GM23338 (cell line): ENCODE measurements at regions not wholly inside any gene's neighbourhood (a gene's known extent, or its start where the extent isn't known, plus 50 kb on each side); places are given as distances from the start of the nearest gene placed in this dataset.

ENCODE experiments used
- ATAC-seq: fragments of 200-7000 bp; cut with Tn5 transposase; 3 replicates; pipeline ENCODE4 v1.9.1; 2020
- DNase-seq: peaks from one replicate; pipeline ENCODE4 v3.0.0-alpha.2; 2015; ENCODE audit warnings: low spot score
- H2AFZ ChIP-seq: fragments of 200-600 bp; sonication (generic); 2 replicates; pipeline ENCODE4 v1.8.0; 2016; ENCODE audit warnings: antibody characterized with exemption, mild to moderate bottlenecking, moderate library complexity
- H3F3A ChIP-seq: fragments of 200-600 bp; sonication (generic); replicated peaks from 2 replicates; pipeline ENCODE4 v1.8.0; 2017; ENCODE audit warnings: antibody characterized with exemption, mixed run types, low read depth
- H3K27ac ChIP-seq: fragments of 200-600 bp; sonication (generic); 2 replicates; pipeline ENCODE4 v1.6.1; 2016; ENCODE audit warnings: low read depth
- H3K27me3 ChIP-seq: fragments of 200-600 bp; sonication (generic); 2 replicates; pipeline ENCODE4 v1.8.0; 2016; ENCODE audit warnings: mild to moderate bottlenecking, mixed run types, moderate library complexity; ENCODE audit not compliant: insufficient read depth
- H3K36me3 ChIP-seq: fragments of 200-600 bp; sonication (generic); 2 replicates; pipeline ENCODE4 v1.8.0; 2016; ENCODE audit warnings: mild to moderate bottlenecking; ENCODE audit not compliant: insufficient read depth
- H3K4me1 ChIP-seq: fragments of 200-600 bp; sonication (generic); 2 replicates; pipeline ENCODE4 v1.8.0; 2016; ENCODE audit warnings: mild to moderate bottlenecking, moderate library complexity; ENCODE audit not compliant: insufficient read depth
- H3K4me2 ChIP-seq: fragments of 200-600 bp; sonication (generic); 2 replicates; pipeline ENCODE4 v1.7.1; 2017; ENCODE audit warnings: mixed run types
- H3K4me3 ChIP-seq: fragments of 200-600 bp; sonication (generic); 2 replicates; pipeline ENCODE4 v1.6.1; 2016; ENCODE audit warnings: mixed run types
- H3K79me2 ChIP-seq: fragments of 200-600 bp; sonication (generic); replicated peaks from 2 replicates; pipeline ENCODE4 v1.8.0; 2017; ENCODE audit warnings: mild to moderate bottlenecking; ENCODE audit not compliant: insufficient read depth
- H3K9me2 ChIP-seq: fragments of 200-600 bp; sonication (generic); 2 replicates; pipeline ENCODE4 v1.8.0; 2017; ENCODE audit not compliant: insufficient read depth
- H4K20me1 ChIP-seq: fragments of 200-600 bp; sonication (generic); replicated peaks from 2 replicates; pipeline ENCODE4 v1.8.0; 2017; ENCODE audit warnings: mild to moderate bottlenecking; ENCODE audit not compliant: insufficient read depth
- H3K27ac Mint-ChIP-seq: 2 replicates; pipeline ENCODE4 v1.8.0; 2020; ENCODE audit warnings: inconsistent platforms, mild to moderate bottlenecking, moderate library complexity, mixed read lengths
- H3K27me3 Mint-ChIP-seq: 3 replicates; pipeline ENCODE4 v1.8.0; 2022; ENCODE audit warnings: low read depth, mild to moderate bottlenecking, moderate library complexity, mixed read lengths, inconsistent platforms; ENCODE audit not compliant: insufficient read depth, poor library complexity
- H3K36me3 Mint-ChIP-seq: 3 replicates; pipeline ENCODE4 v1.8.0; 2021; ENCODE audit warnings: low read depth, mild to moderate bottlenecking, inconsistent platforms, moderate library complexity, mixed read lengths
- H3K4me1 Mint-ChIP-seq: 3 replicates; pipeline ENCODE4 v1.8.0; 2020; ENCODE audit warnings: mild to moderate bottlenecking, inconsistent platforms, mixed read lengths
- H3K4me3 Mint-ChIP-seq: 3 replicates; pipeline ENCODE4 v1.8.0; 2021; ENCODE audit warnings: moderate library complexity, mild to moderate bottlenecking, inconsistent platforms, mixed read lengths
- H3K9me3 Mint-ChIP-seq: 3 replicates; pipeline ENCODE4 v1.8.0; 2020; ENCODE audit warnings: moderate library complexity, mild to moderate bottlenecking, inconsistent platforms, mixed read lengths
- CTCF ChIP-seq, 2 experiments: fragments of 200-600 bp in 1 of 2; sonication (generic) in 1 of 2; conservative IDR thresholded peaks; 2 replicates each; pipeline versions ENCODE4 v1.5.1 to v1.6.1; 2016 to 2017; ENCODE audit warnings: antibody characterized with exemption in 2 of 2, low read depth in 2 of 2, mild to moderate bottlenecking in 2 of 2, moderate library complexity in 1 of 2
- EZH2 ChIP-seq: fragments of 200-600 bp; sonication (generic); IDR thresholded peaks from one replicate; pipeline ENCODE4 v1.8.0; 2017; ENCODE audit warnings: antibody characterized with exemption, mild to moderate bottlenecking, low read depth; ENCODE audit not compliant: unreplicated experiment
- EZH2phosphoT487 ChIP-seq: fragments of 200-600 bp; sonication (generic); IDR thresholded peaks from one replicate; pipeline ENCODE4 v1.8.1; 2018; ENCODE audit warnings: antibody characterized with exemption; ENCODE audit not compliant: unreplicated experiment
- NANOG ChIP-seq: IDR thresholded peaks from 2 replicates; pipeline ENCODE4 v1.6.1; 2016; ENCODE audit warnings: antibody characterized with exemption, borderline replicate concordance
- POLR2AphosphoS5 ChIP-seq: IDR thresholded peaks from 2 replicates; pipeline ENCODE4 v1.6.1; 2016; ENCODE audit warnings: antibody characterized with exemption, low read depth
- STAT1 ChIP-seq: IDR thresholded peaks from one replicate; pipeline ENCODE4 v1.6.1; 2016; ENCODE audit warnings: antibody characterized with exemption; ENCODE audit not compliant: unreplicated experiment
- ZNF331 ChIP-seq: fragments of 250-450 bp; sonication (Bioruptor Pico); IDR thresholded peaks from 2 replicates; pipeline ENCODE4 v1.5.0; 2020; ENCODE audit warnings: low read depth, mild to moderate bottlenecking, moderate library complexity
- ZNF462 ChIP-seq: fragments of 250-450 bp; sonication (Bioruptor Pico); IDR thresholded peaks from 2 replicates; pipeline ENCODE4 v1.5.0; 2020; ENCODE audit warnings: mild to moderate bottlenecking, moderate library complexity

- Histone ChIP-seq H2AFZ (no peak overlapping the region), H3K36me3 (no peaks in the 10 kb centered on the region), H3F3A (no peaks in the 10 kb centered on the region), H4K20me1 (no peaks in the 10 kb centered on the region), H3K4me3 (no peak overlapping the region), H3K79me2 (no peaks in the 10 kb centered on the region), H3K27ac (no peak overlapping the region), H3K9me2 (no peaks in the 10 kb centered on the region), H3K4me1 (no peaks in the 10 kb centered on the region), H3K27me3 (no peaks in the 10 kb centered on the region), H3K4me2 (no peak overlapping the region)
- DNase-seq (no peak), ATAC-seq (no peak)
- Mint-ChIP-seq H3K9me3 (no peaks in the 10 kb centered on the region; the same call in 2 of the 3 replicates), H3K36me3 (no peaks in the 10 kb centered on the region), H3K4me1 (peaks cover 7% of the 10 kb centered on the region; the same call in 2 of the 3 replicates), H3K27me3 (peaks cover 1% of the 10 kb centered on the region), H3K27ac (no peak overlapping the region), H3K4me3 (no peak overlapping the region)
- no peak for TF ChIP-seq STAT1
- TF ChIP-seq ZNF331 (CRISPR knock-in tag), result no peak
- no peak for TF ChIP-seq POLR2AphosphoS5
- TF ChIP-seq ZNF462 (CRISPR knock-in tag), result no peak
- no peak for TF ChIP-seq EZH2
- TF ChIP-seq EZH2phosphoT487, result no peak
- no peak for TF ChIP-seq CTCF (conservative IDR thresholded peaks at IDR 0.05; ENCODE audit: low read depth in 2 of 2)
- no peak for TF ChIP-seq NANOG
Observed at GRCh38 chr7:26958834-26959233, 94.4 kb upstream of the SKAP2 start.
